GM23248 (cell line): ENCODE measurements at regions not wholly inside any gene's neighbourhood (a gene's known extent, or its start where the extent isn't known, plus 50 kb on each side); places are given as distances from the start of the nearest gene placed in this dataset.
"Not testable (repeated sequence)": the region's sequence is repeated elsewhere in the genome, so short reads cannot be mapped to it uniquely, and the experiment has no call there.

Experiments
- DNase-seq: peaks from one replicate; pipeline ENCODE4 v3.0.0-alpha.2; 2015
- H2AFZ ChIP-seq: fragments of 200-600 bp; sonication (generic); 2 replicates; pipeline ENCODE4 v1.6.1; 2016; ENCODE audit warnings: antibody characterized with exemption
- H3F3A ChIP-seq: fragments of 200-600 bp; sonication (generic); 2 replicates; pipeline ENCODE4 v1.6.1; 2016; ENCODE audit warnings: mild to moderate bottlenecking, antibody characterized with exemption, mixed run types; ENCODE audit not compliant: insufficient read depth
- H3K27ac ChIP-seq: fragments of 200-600 bp; sonication (generic); 2 replicates; pipeline ENCODE4 v1.5.1; 2016; ENCODE audit warnings: mild to moderate bottlenecking
- H3K27me3 ChIP-seq: fragments of 200-600 bp; sonication (generic); replicated peaks from 2 replicates; pipeline ENCODE4 v1.6.1; 2016; ENCODE audit warnings: mild to moderate bottlenecking; ENCODE audit not compliant: insufficient read depth
- H3K36me3 ChIP-seq: fragments of 200-600 bp; sonication (generic); 2 replicates; pipeline ENCODE4 v1.6.1; 2016; ENCODE audit warnings: low read depth, mild to moderate bottlenecking
- H3K4me1 ChIP-seq: fragments of 200-600 bp; sonication (generic); 2 replicates; pipeline ENCODE4 v1.6.1; 2016; ENCODE audit warnings: mild to moderate bottlenecking; ENCODE audit not compliant: insufficient read depth
- H3K4me2 ChIP-seq: fragments of 200-600 bp; sonication (generic); one replicate; pipeline ENCODE4 v1.6.1; 2016; ENCODE audit warnings: mild to moderate bottlenecking; ENCODE audit not compliant: unreplicated experiment
- H3K4me3 ChIP-seq: fragments of 200-600 bp; sonication (generic); 2 replicates; pipeline ENCODE4 v1.5.1; 2016; ENCODE audit warnings: mild to moderate bottlenecking
- H3K79me2 ChIP-seq: fragments of 200-600 bp; sonication (generic); 2 replicates; pipeline ENCODE4 v1.6.1; 2016; ENCODE audit warnings: mild to moderate bottlenecking; ENCODE audit not compliant: insufficient read depth
- H3K9ac ChIP-seq: fragments of 200-600 bp; sonication (generic); 2 replicates; pipeline ENCODE4 v1.6.1; 2016; ENCODE audit warnings: mild to moderate bottlenecking
- H3K9me2 ChIP-seq: fragments of 200-600 bp; sonication (generic); 2 replicates; pipeline ENCODE4 v1.6.1; 2016; ENCODE audit warnings: mixed run types, mild to moderate bottlenecking, moderate library complexity; ENCODE audit not compliant: insufficient read depth
- H3K9me3 ChIP-seq: fragments of 200-600 bp; sonication (generic); one replicate; pipeline ENCODE4 v1.6.1; 2017; ENCODE audit warnings: low read depth
- H4K20me1 ChIP-seq: fragments of 200-600 bp; sonication (generic); 2 replicates; pipeline ENCODE4 v1.6.0; 2016; ENCODE audit not compliant: insufficient read depth
- EZH2 ChIP-seq: fragments of 200-600 bp; sonication (generic); IDR thresholded peaks from 2 replicates; pipeline ENCODE4 v1.6.1; 2018; ENCODE audit warnings: antibody characterized with exemption, mild to moderate bottlenecking; ENCODE audit not compliant: insufficient read depth, poor library complexity, severe bottlenecking
- EZH2phosphoT487 ChIP-seq: fragments of 200-600 bp; sonication (generic); IDR thresholded peaks from 2 replicates; pipeline ENCODE4 v1.6.1; 2018; ENCODE audit warnings: antibody characterized with exemption, moderate library complexity, mild to moderate bottlenecking, low read depth; ENCODE audit not compliant: insufficient read depth
- WGBS, 2 experiments: methylation state at CpG; one replicate each; pipeline ENCODE4 v1.1.6; 2015 to 2017; ENCODE audit warnings: low lambda C conversion rate in 2 of 2, low coverage in 1 of 2; ENCODE audit errors: missing lambda C conversion rate in 2 of 2; 5-methylcytosine and 5-hydroxymethylcytosine counted together
- in situ Hi-C: fragments of 300-500 bp; cut with MboI; formaldehyde crosslinking; loops from 2 replicates; pipeline ENCODE4 v1.15.0; 2020

DNA sequence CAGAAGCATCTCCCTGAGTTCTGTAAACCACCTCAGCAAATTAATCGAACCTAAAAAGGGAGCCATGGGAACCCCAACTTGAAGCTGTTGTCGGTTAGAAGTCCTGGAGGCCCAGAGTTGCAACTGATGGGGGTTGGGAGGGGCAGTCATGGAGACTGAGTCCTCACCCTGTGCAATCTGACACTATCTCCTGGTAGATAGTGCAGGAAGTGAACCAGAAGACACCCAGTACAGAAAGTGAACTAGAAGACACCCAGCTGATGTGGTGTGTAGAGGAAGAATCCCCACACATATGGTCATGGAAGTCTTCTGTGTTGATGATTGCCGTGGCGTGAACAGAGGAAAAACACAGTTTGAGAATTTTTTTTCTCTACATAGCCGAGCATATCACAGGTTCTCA lies 58.8 kb upstream of the SRRM3 start:
- H3K9me3 ChIP-seq, result no peaks in the 10 kb centered on the region
- no peak overlapping the region for H2AFZ ChIP-seq
- no peaks in the 10 kb centered on the region for H3K9me2 ChIP-seq
- 60 to 62% methylated on average over 5 of the region's 5 CpGs for WGBS, 2 experiments
- H3K27ac ChIP-seq, result no peak overlapping the region
- no peaks in the 10 kb centered on the region for H3K36me3 ChIP-seq
- H4K20me1 ChIP-seq, result no peaks in the 10 kb centered on the region
- in situ Hi-C loops, result no loop called here
- no peak overlapping the region for H3K4me3 ChIP-seq
- H3K4me2 ChIP-seq, result no peak overlapping the region
- no peaks in the 10 kb centered on the region for H3F3A ChIP-seq
- H3K27me3 ChIP-seq, result peaks cover 18% of the 10 kb centered on the region
- TF ChIP-seq EZH2phosphoT487, result no peak
- no peak for TF ChIP-seq EZH2
- H3K4me1 ChIP-seq, result no peaks in the 10 kb centered on the region
- H3K9ac ChIP-seq, result no peak overlapping the region
- no peaks in the 10 kb centered on the region for H3K79me2 ChIP-seq
- no peak for DNase-seq

DNA sequence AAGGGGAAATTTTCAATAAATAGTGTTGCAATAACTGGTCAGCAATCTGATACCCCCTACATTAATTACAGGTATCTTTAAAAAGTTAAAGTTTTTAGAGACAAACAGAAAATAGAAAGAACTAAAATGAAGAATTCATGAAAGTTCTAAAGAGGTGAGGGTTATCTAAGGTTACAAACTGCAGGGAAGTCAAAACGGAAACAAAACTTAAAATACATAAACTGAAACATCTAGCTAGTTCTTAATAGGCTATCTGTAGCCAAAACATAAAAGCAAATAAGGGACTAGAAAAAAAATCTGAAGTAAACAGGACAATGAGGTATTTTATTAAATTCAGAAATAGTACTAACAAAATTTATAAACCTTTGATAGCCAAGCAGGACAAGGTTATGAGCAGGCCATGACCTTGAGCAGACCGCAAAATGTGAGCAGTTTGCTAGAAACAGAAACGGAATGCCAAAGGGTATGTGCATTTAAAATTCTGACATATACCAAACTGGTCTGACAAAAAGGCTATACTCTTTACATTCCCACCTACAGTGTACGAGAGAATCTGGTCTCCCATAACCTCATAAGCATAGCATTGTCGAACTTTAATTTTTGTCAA lies 56.9 kb upstream of the SRRM3 start:
- H3K9me3 ChIP-seq, H3F3A ChIP-seq, H3K27me3 ChIP-seq, H3K9ac ChIP-seq, H3K36me3 ChIP-seq, H4K20me1 ChIP-seq, DNase-seq, in situ Hi-C loops, H3K79me2 ChIP-seq, H3K4me3 ChIP-seq, H2AFZ ChIP-seq, H3K27ac ChIP-seq, H3K4me1 ChIP-seq, H3K4me2 ChIP-seq, H3K9me2 ChIP-seq: not testable (repeated sequence)
- 57 to 59% methylated on average over 5 of the region's 5 CpGs for WGBS, 2 experiments

GRCh38 chr7:76146374-76146773 lies 55.3 kb upstream of the SRRM3 start:
- no peaks in the 10 kb centered on the region for H3K9me3 ChIP-seq
- in situ Hi-C loops, result no loop called here
- H2AFZ ChIP-seq, result no peak overlapping the region

GRCh38 chr7:76148947-76149346 lies 52.7 kb upstream of the SRRM3 start:
- DNase-seq, H3K9me3 ChIP-seq, H3K27ac ChIP-seq, H3F3A ChIP-seq, in situ Hi-C loops, H3K79me2 ChIP-seq, H4K20me1 ChIP-seq, H3K9ac ChIP-seq, H3K4me1 ChIP-seq, H3K4me3 ChIP-seq, H2AFZ ChIP-seq, H3K9me2 ChIP-seq, H3K27me3 ChIP-seq, H3K4me2 ChIP-seq, H3K36me3 ChIP-seq: not testable (repeated sequence)
- 52 to 79% methylated on average over 1 to 3 of the region's 3 CpGs for WGBS, 2 experiments

More at GRCh38 chr7:76146374-76146773, 55.3 kb upstream of the SRRM3 start:
- no peaks in the 10 kb centered on the region for H3F3A ChIP-seq
- no peak overlapping the region for H3K27ac ChIP-seq
- no peak overlapping the region for H3K9ac ChIP-seq
- no peaks in the 10 kb centered on the region for H3K9me2 ChIP-seq
- 55 to 57% methylated on average over 4 of the region's 4 CpGs for WGBS, 2 experiments
- H3K79me2 ChIP-seq, result no peaks in the 10 kb centered on the region
- no peaks in the 10 kb centered on the region for H3K4me1 ChIP-seq
- H4K20me1 ChIP-seq, result no peaks in the 10 kb centered on the region
- no peaks in the 10 kb centered on the region for H3K27me3 ChIP-seq
- H3K36me3 ChIP-seq, result no peaks in the 10 kb centered on the region
- no peak overlapping the region for H3K4me3 ChIP-seq
- no peak overlapping the region for H3K4me2 ChIP-seq
- DNase-seq, result no peak
- TF ChIP-seq EZH2phosphoT487, result no peak
- TF ChIP-seq EZH2, result no peak
